IMR-90 (cell line): ENCODE measurements at regions not wholly inside any gene's neighbourhood (a gene's known extent, or its start where the extent isn't known, plus 50 kb on each side); places are given as distances from the start of the nearest gene placed in this dataset.

Source experiments
- ATAC-seq: fragments of 200-7000 bp; cut with Tn5 transposase; 2 replicates; pipeline ENCODE4 v1.9.1; 2020; ENCODE audit warnings: low read depth, mild to moderate bottlenecking, moderate library complexity
- BruUV-seq: library from RNA; stranded (reverse); fragments of 400-500 nt; replicated peaks from 2 replicates; lab custom pipeline; 2021; lab: Mats Ljungman, UMichigan
- CTCF ChIA-PET: fragments of 300-600 bp; formaldehyde crosslinking; extraction: SDS; loops from one replicate; lab custom pipeline; 2021; ENCODE audit warnings: antibody characterized with exemption; lab: Yijun Ruan, JAX
- POLR2A ChIA-PET: fragments of 300-600 bp; sonication (Branson Sonifier 250); formaldehyde crosslinking; loops from one replicate; lab custom pipeline; 2022; ENCODE audit warnings: antibody characterized with exemption; ENCODE audit not compliant: unreplicated experiment; lab: Charles Lee
- DNase-seq: peaks from one replicate; pipeline ENCODE4 v3.0.0; 2013
- H2AFZ ChIP-seq: replicated peaks from 2 replicates; pipeline ENCODE3; 2013; ENCODE audit warnings: low read length, mild to moderate bottlenecking; ENCODE audit not compliant: poor library complexity
- H2AK5ac ChIP-seq: 2 replicates; pipeline ENCODE4 v1.6.1; 2013; ENCODE audit warnings: low read depth, low read length, inconsistent platforms
- H2AK9ac ChIP-seq: replicated peaks from 2 replicates; pipeline ENCODE3; 2013; ENCODE audit warnings: mild to moderate bottlenecking, low read depth, low read length, moderate library complexity; ENCODE audit not compliant: poor library complexity
- H2BK120ac ChIP-seq: 2 replicates; pipeline ENCODE4 v1.6.1; 2013; ENCODE audit warnings: low read depth, low read length, inconsistent platforms
- H2BK15ac ChIP-seq: 3 replicates; pipeline ENCODE4 v1.6.1; 2013; ENCODE audit warnings: low read depth, low read length, inconsistent platforms
- H2BK20ac ChIP-seq: 2 replicates; pipeline ENCODE4 v1.6.1; 2013; ENCODE audit warnings: low read depth, mild to moderate bottlenecking, inconsistent platforms, low read length, moderate library complexity
- H2BK5ac ChIP-seq: 2 replicates; pipeline ENCODE4 v1.6.1; 2013; ENCODE audit warnings: mild to moderate bottlenecking, low read depth, low read length, inconsistent platforms; ENCODE audit not compliant: poor library complexity, severe bottlenecking
- H3K14ac ChIP-seq: replicated peaks from 2 replicates; pipeline ENCODE4 v1.6.1; 2013; ENCODE audit warnings: low read depth, low read length, inconsistent platforms
- H3K18ac ChIP-seq: 2 replicates; pipeline ENCODE4 v1.6.1; 2013; ENCODE audit warnings: low read depth, low read length, control low read depth
- H3K23ac ChIP-seq: 2 replicates; pipeline ENCODE4 v1.6.1; 2013; ENCODE audit warnings: low read depth, low read length, inconsistent platforms
- H3K27ac ChIP-seq: 2 replicates; pipeline ENCODE4 v1.5.1; 2013; ENCODE audit warnings: mild to moderate bottlenecking, control low read depth, low read length; ENCODE audit not compliant: insufficient read depth
- H3K27me3 ChIP-seq: 2 replicates; pipeline ENCODE4 v1.6.1; 2013; ENCODE audit warnings: low read length; ENCODE audit not compliant: control insufficient read depth, insufficient read depth
- H3K36me3 ChIP-seq: 2 replicates; pipeline ENCODE4 v1.6.1; 2013; ENCODE audit warnings: low read length, mixed read lengths; ENCODE audit not compliant: control insufficient read depth, insufficient read depth
- H3K4ac ChIP-seq: 2 replicates; pipeline ENCODE4 v1.6.1; 2013; ENCODE audit warnings: low read depth, low read length, inconsistent platforms
- H3K4me1 ChIP-seq: 2 replicates; pipeline ENCODE4 v1.6.1; 2013; ENCODE audit warnings: low read length, mixed read lengths; ENCODE audit not compliant: control insufficient read depth, insufficient read depth
- H3K4me2 ChIP-seq: 2 replicates; pipeline ENCODE4 v1.6.1; 2013; ENCODE audit warnings: low read depth, mild to moderate bottlenecking, control low read depth, low read length, moderate library complexity
- H3K4me3 ChIP-seq: 2 replicates; pipeline ENCODE4 v1.5.1; 2013; ENCODE audit warnings: low read depth, mild to moderate bottlenecking, control low read depth, low read length, moderate library complexity; ENCODE audit not compliant: insufficient read depth
- H3K56ac ChIP-seq: 2 replicates; pipeline ENCODE4 v1.6.1; 2013; ENCODE audit warnings: low read length, inconsistent platforms; ENCODE audit not compliant: insufficient read depth; ENCODE audit errors: extremely low read depth
- H3K79me1 ChIP-seq, 2 experiments: 2 replicates each; pipeline ENCODE4 v1.6.1; 2013; ENCODE audit warnings: low read length in 2 of 2, inconsistent platforms in 1 of 2, low read depth in 1 of 2
- H3K9ac ChIP-seq: 2 replicates; pipeline ENCODE4 v1.6.1; 2013; ENCODE audit warnings: low read depth, low read length, control low read depth
- H3K9me1 ChIP-seq: 2 replicates; pipeline ENCODE4 v1.6.1; 2013; ENCODE audit warnings: low read length, inconsistent platforms; ENCODE audit not compliant: insufficient read depth
- H3K9me3 ChIP-seq: 2 replicates; pipeline ENCODE4 v1.6.1; 2013; ENCODE audit warnings: low read length; ENCODE audit not compliant: control insufficient read depth, insufficient read depth
- H4K20me1 ChIP-seq: 2 replicates; pipeline ENCODE4 v1.6.1; 2013; ENCODE audit warnings: low read length, inconsistent platforms; ENCODE audit not compliant: insufficient read depth
- H4K5ac ChIP-seq: 2 replicates; pipeline ENCODE4 v1.6.1; 2013; ENCODE audit warnings: mild to moderate bottlenecking, low read depth, low read length, control low read depth
- H4K8ac ChIP-seq, 2 experiments: 2 replicates each; pipeline ENCODE4 v1.6.1; 2013; ENCODE audit warnings: low read depth in 2 of 2, low read length in 2 of 2, control low read depth in 1 of 2, inconsistent platforms in 1 of 2
- H4K91ac ChIP-seq: 2 replicates; pipeline ENCODE4 v1.6.1; 2013; ENCODE audit warnings: low read depth, low read length, inconsistent platforms; ENCODE audit not compliant: insufficient read depth
- BHLHE40 ChIP-seq: fragments of 150-350 bp; IDR thresholded peaks from 2 replicates; pipeline ENCODE4 v1.6.1; 2016; ENCODE audit warnings: mild to moderate bottlenecking, low read depth, low read length
- ELK1 ChIP-seq: fragments of 150-350 bp; IDR thresholded peaks from 2 replicates; pipeline ENCODE4 v1.6.1; 2016; ENCODE audit warnings: low read depth, mild to moderate bottlenecking, low read length, moderate library complexity, borderline replicate concordance
- FOS ChIP-seq: fragments of 150-350 bp; IDR thresholded peaks from 2 replicates; pipeline ENCODE4 v1.6.1; 2016; ENCODE audit warnings: low read depth, low read length
- MAFK ChIP-seq: IDR thresholded peaks from 2 replicates; pipeline ENCODE4 v1.6.1; 2012; ENCODE audit warnings: low read depth, low read length, improper control_type of control experiment
- POLR2A ChIP-seq: IDR thresholded peaks from 2 replicates; pipeline ENCODE4 v1.6.1; 2012; ENCODE audit warnings: mild to moderate bottlenecking, low read depth, low read length
- RAD21 ChIP-seq: IDR thresholded peaks from 2 replicates; pipeline ENCODE4 v1.6.1; 2012; ENCODE audit warnings: low read length, improper control_type of control experiment
- SMC3 ChIP-seq: fragments of 150-350 bp; IDR thresholded peaks from 2 replicates; pipeline ENCODE4 v1.6.1; 2016; ENCODE audit warnings: low read depth, mild to moderate bottlenecking, antibody characterized with exemption, low read length, moderate library complexity
- WGBS, 2 experiments: methylation state at CpG; one replicate each; pipeline versions ENCODE4 v1.1.5 to v1.1.7; 2013; ENCODE audit warnings: missing lambda C conversion rate in 2 of 2; ENCODE audit not compliant: insufficient read length in 1 of 2; ENCODE audit errors: extremely low coverage in 2 of 2; 5-methylcytosine and 5-hydroxymethylcytosine counted together
- dilution Hi-C: fragments of 300-500 bp; cut with HindIII; formaldehyde crosslinking; loops from one replicate; pipeline ENCODE4 v1.14.3; 2018; ENCODE audit warnings: low sequenced_read_pairs; ENCODE audit not compliant: unreplicated experiment
- in situ Hi-C: fragments of 300-500 bp; cut with MboI; formaldehyde crosslinking; loops from 3 replicates; pipeline ENCODE4 v1.14.3; 2019; ENCODE audit warnings: low sequenced_read_pairs, inconsistent platforms, mixed read lengths
- intact Hi-C: fragments of 100-400 bp; cut with micrococcal nuclease; formaldehyde crosslinking; loops from 2 replicates; pipeline ENCODE4 v1.10.0; 2022
- TF ChIP-seq, protein P1 (sequence below): fragments of 150-350 bp; IDR thresholded peaks from 2 replicates; pipeline ENCODE4 v1.6.1; 2017; ENCODE audit warnings: mild to moderate bottlenecking, antibody characterized with exemption, low read length, low read depth
- TF ChIP-seq, protein P2 (sequence below): conservative IDR thresholded peaks from 2 replicates; pipeline ENCODE4 v1.5.1; 2012; ENCODE audit warnings: mild to moderate bottlenecking, low read depth, low read length, improper control_type of control experiment

GRCh38 chr4:34800953-34801352 is 1443.4 kb downstream of the ARAP2 start:
- Histone ChIP-seq H3K9me3 (peaks cover 4% of the 10 kb centered on the region; the same call in 1 of the 2 replicates), H3K14ac (no peak overlapping the region), H2AK5ac (no peak overlapping the region), H2BK20ac (no peak overlapping the region), H3K56ac (no peak overlapping the region), H3K23ac (no peak overlapping the region), H3K4ac (no peak overlapping the region), H3K27ac (no peak overlapping the region), H3K9me1 (no peaks in the 10 kb centered on the region), H3K79me1 (no peaks in the 10 kb centered on the region), H3K27me3 (no peaks in the 10 kb centered on the region), H4K5ac (no peak overlapping the region), H2BK120ac (no peak overlapping the region), H2AFZ (no peak overlapping the region), H3K4me2 (no peak overlapping the region), H3K18ac (no peak overlapping the region), H3K4me3 (no peak overlapping the region), H2BK15ac (no peak overlapping the region), H4K20me1 (no peaks in the 10 kb centered on the region), H4K91ac (no peak overlapping the region), H3K4me1 (no peaks in the 10 kb centered on the region), H3K36me3 (no peaks in the 10 kb centered on the region), H2AK9ac (no peak overlapping the region), H3K9ac (no peak overlapping the region), H2BK5ac (no peak overlapping the region), H4K8ac (no peak overlapping the region)
- TF ChIP-seq BHLHE40 (no peak), ELK1 (no peak), RAD21 (no peak), SMC3 (no peak), POLR2A (no peak), FOS (no peak), MAFK (no peak)
- TF ChIP-seq, protein P1, sequence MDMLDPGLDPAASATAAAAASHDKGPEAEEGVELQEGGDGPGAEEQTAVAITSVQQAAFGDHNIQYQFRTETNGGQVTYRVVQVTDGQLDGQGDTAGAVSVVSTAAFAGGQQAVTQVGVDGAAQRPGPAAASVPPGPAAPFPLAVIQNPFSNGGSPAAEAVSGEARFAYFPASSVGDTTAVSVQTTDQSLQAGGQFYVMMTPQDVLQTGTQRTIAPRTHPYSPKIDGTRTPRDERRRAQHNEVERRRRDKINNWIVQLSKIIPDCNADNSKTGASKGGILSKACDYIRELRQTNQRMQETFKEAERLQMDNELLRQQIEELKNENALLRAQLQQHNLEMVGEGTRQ, result no peak
- TF ChIP-seq, protein P2, sequence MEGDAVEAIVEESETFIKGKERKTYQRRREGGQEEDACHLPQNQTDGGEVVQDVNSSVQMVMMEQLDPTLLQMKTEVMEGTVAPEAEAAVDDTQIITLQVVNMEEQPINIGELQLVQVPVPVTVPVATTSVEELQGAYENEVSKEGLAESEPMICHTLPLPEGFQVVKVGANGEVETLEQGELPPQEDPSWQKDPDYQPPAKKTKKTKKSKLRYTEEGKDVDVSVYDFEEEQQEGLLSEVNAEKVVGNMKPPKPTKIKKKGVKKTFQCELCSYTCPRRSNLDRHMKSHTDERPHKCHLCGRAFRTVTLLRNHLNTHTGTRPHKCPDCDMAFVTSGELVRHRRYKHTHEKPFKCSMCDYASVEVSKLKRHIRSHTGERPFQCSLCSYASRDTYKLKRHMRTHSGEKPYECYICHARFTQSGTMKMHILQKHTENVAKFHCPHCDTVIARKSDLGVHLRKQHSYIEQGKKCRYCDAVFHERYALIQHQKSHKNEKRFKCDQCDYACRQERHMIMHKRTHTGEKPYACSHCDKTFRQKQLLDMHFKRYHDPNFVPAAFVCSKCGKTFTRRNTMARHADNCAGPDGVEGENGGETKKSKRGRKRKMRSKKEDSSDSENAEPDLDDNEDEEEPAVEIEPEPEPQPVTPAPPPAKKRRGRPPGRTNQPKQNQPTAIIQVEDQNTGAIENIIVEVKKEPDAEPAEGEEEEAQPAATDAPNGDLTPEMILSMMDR, result no peak
- intact Hi-C loops, result no loop called here
- DNase-seq (no peak), ATAC-seq (no peak)
- POLR2A ChIA-PET, result no interaction called here
- BruUV-seq, result no TSS peak
- CTCF ChIA-PET, result no interaction called here
- in situ Hi-C loops, result no loop called here
- no CpG with 5 or more reads among the region's 1 CpG for WGBS, 2 experiments
- dilution Hi-C loops, result no loop called here
